Type B pancreatic cell (in vitro differentiated cells): ENCODE measurements at regions not wholly inside any gene's neighbourhood (a gene's known extent, or its start where the extent isn't known, plus 50 kb on each side); places are given as distances from the start of the nearest gene placed in this dataset.
A peak's percentile ranks its signal among the peaks of the same experiment; 100 is the strongest.

Experiments
- DNase-seq: peaks from one replicate; pipeline ENCODE4 v3.0.0; 2021; ENCODE audit warnings: mixed read lengths; ENCODE audit not compliant: unreplicated experiment; ENCODE audit errors: extremely low spot score
- H3K27ac Mint-ChIP-seq: 2 replicates; pipeline ENCODE4 v1.8.0; 2021; ENCODE audit warnings: mild to moderate bottlenecking, mixed read lengths
- H3K27me3 Mint-ChIP-seq: 2 replicates; pipeline ENCODE4 v1.8.0; 2021; ENCODE audit warnings: mixed read lengths
- H3K36me3 Mint-ChIP-seq: 2 replicates; pipeline ENCODE4 v1.8.0; 2021; ENCODE audit warnings: mixed read lengths
- H3K4me1 Mint-ChIP-seq: one replicate; pipeline ENCODE4 v1.8.0; 2021; ENCODE audit warnings: mixed read lengths; ENCODE audit not compliant: unreplicated experiment
- H3K4me3 Mint-ChIP-seq: 2 replicates; pipeline ENCODE4 v1.8.0; 2021; ENCODE audit warnings: mild to moderate bottlenecking, mixed read lengths
- H3K9me3 Mint-ChIP-seq: 2 replicates; pipeline ENCODE4 v1.8.0; 2021; ENCODE audit warnings: mixed read lengths
- CTCF ChIP-seq: fragments of 200-600 bp; sonication (generic); conservative IDR thresholded peaks from 2 replicates; pipeline ENCODE4 v1.5.0; 2021; ENCODE audit warnings: antibody characterized with exemption, mild to moderate bottlenecking

GRCh38 chr3:31278532-31278931, 254.2 kb upstream of the STT3B start:
- TF ChIP-seq CTCF, result no peak
- no peaks in the 10 kb centered on the region for H3K27me3 Mint-ChIP-seq
- H3K36me3 Mint-ChIP-seq, result peaks cover 3% of the 10 kb centered on the region
- peaks cover 21% of the 10 kb centered on the region for H3K4me1 Mint-ChIP-seq
- no peak overlapping the region for H3K27ac Mint-ChIP-seq
- no peak overlapping the region for H3K4me3 Mint-ChIP-seq
- no peaks in the 10 kb centered on the region for H3K9me3 Mint-ChIP-seq
- no peak for DNase-seq

- DNase-seq, result no peak
- TF ChIP-seq CTCF, result no peak
- Mint-ChIP-seq H3K9me3 (no peaks in the 10 kb centered on the region), H3K36me3 (peaks cover 3% of the 10 kb centered on the region), H3K4me1 (peaks cover 31% of the 10 kb centered on the region), H3K27ac (no peak overlapping the region), H3K4me3 (no peak overlapping the region), H3K27me3 (no peaks in the 10 kb centered on the region)
Observed at GRCh38 chr3:31284776-31285175, 247.9 kb upstream of the STT3B start.

DNA sequence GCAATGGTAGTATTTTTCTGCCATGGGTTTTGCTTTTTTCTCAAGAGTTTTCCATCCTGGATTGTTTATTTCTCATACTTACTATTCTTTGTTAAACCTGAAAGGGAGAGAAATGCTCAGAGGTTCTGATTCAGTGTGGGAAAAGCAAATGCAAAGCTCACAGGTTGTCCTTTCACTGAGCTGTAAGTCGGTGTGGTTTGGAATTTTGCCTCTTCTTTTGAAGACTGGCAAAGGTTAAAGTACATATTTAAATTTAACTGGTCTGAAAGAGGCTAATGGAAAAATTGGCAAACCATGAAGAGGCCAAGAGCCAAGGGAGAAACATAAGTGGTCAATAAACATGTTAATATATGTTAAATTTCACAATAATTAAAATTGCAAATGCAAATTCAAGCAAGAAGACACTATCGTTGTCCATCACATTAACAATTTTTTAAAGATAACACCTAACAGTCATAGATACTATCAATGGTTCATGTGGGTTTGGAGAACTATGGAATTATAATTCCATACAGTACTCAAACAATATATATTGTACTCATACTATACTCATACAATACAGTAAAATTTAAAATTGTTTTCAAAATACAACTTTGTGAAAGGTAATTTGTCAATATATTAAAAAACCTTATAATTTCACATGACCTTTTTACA, 246.8 kb upstream of the STT3B start:
- Mint-ChIP-seq H3K36me3 (peaks cover 3% of the 10 kb centered on the region), H3K27ac (no peak overlapping the region), H3K4me3 (no peak overlapping the region), H3K4me1 (peaks cover 43% of the 10 kb centered on the region), H3K9me3 (peaks cover 5% of the 10 kb centered on the region), H3K27me3 (no peaks in the 10 kb centered on the region)
- no peak for DNase-seq
- no peak for TF ChIP-seq CTCF

DNA sequence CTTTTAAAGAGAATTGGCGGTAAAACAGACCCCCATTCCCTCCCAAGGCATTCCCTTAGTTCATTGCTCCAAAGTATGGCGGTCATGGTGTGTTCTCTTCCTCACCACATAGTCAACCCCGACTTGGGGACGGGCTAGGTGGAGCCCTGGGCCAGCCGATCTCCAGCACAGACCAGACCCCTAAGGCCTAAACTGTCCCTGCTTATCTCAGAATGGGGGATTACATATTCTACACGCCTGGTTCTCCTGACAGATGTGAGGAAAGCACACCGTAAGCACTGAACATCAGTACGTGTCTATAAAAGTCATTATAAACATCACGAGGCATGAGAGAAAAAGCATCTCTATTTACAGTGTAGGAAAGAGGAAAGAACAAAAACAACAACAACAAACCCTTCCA, 244.5 kb upstream of the STT3B start:
- Mint-ChIP-seq H3K27ac (peak overlapping the region; percentile 97), H3K9me3 (peaks cover 5% of the 10 kb centered on the region), H3K36me3 (peaks cover 3% of the 10 kb centered on the region), H3K27me3 (no peaks in the 10 kb centered on the region), H3K4me1 (peaks cover 58% of the 10 kb centered on the region), H3K4me3 (peak overlapping the region; percentile 79)
- no peak for DNase-seq
- no peak for TF ChIP-seq CTCF

- H3K36me3 Mint-ChIP-seq, result no peaks in the 10 kb centered on the region
Observed at GRCh38 chr3:31288641-31289100, 244.1 kb upstream of the STT3B start.

More at GRCh38 chr3:31288641-31289100, 244.1 kb upstream of the STT3B start:
- H3K9me3 Mint-ChIP-seq, result peaks cover 5% of the 10 kb centered on the region
- H3K27ac Mint-ChIP-seq, result peak overlapping the region; percentile 97
- TF ChIP-seq CTCF, result no peak
- no peaks in the 10 kb centered on the region for H3K27me3 Mint-ChIP-seq
- peak overlapping the region; percentile 79 for H3K4me3 Mint-ChIP-seq
- peaks cover 62% of the 10 kb centered on the region for H3K4me1 Mint-ChIP-seq
- peak; percentile 74 for DNase-seq
